Esophagus squamous epithelium (tissue), 4 donors: ENCODE measurements at regions not wholly inside any gene's neighbourhood (a gene's known extent, or its start where the extent isn't known, plus 50 kb on each side); places are given as distances from the start of the nearest gene placed in this dataset.

Experiments
- POLR2A ChIP-seq, 4 donors: fragments of 450-650 bp; IDR thresholded peaks; one replicate each; pipeline ENCODE4 v1.6.1; 2017; ENCODE audit warnings: antibody characterized with exemption in 4 of 4, mild to moderate bottlenecking in 4 of 4, moderate library complexity in 3 of 4
- TF ChIP-seq, protein P1 (sequence below), 6 experiments: fragments of 450-650 bp in 4 of 6; fragments of 200-600 bp in 2 of 6; sonication (generic) in 2 of 6; IDR thresholded peaks; one replicate each; pipeline ENCODE4 v1.5.1; 2016 to 2019; ENCODE audit warnings: antibody characterized with exemption in 6 of 6, mild to moderate bottlenecking in 4 of 6, moderate library complexity in 4 of 6

DNA sequence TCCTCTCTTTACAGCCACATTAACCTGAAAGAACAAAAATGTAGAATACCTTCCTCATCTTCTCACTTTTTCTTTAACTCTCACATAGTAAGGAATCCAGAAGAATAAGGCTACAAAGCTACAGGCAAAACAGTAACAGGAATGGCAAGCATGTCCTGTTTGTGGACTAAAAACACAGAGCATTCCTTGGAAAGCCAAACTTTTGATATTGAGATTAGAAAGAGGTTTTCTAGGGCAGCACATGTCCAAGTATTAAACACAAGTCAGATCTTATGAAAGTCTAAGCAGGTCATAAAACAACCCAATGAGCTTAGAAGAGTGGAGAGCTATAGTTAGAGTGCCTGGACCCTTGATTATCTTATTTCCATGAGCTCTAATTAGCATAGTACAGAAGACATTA, 58.2 kb upstream of the FAM9C start:
- TF ChIP-seq, protein P1, sequence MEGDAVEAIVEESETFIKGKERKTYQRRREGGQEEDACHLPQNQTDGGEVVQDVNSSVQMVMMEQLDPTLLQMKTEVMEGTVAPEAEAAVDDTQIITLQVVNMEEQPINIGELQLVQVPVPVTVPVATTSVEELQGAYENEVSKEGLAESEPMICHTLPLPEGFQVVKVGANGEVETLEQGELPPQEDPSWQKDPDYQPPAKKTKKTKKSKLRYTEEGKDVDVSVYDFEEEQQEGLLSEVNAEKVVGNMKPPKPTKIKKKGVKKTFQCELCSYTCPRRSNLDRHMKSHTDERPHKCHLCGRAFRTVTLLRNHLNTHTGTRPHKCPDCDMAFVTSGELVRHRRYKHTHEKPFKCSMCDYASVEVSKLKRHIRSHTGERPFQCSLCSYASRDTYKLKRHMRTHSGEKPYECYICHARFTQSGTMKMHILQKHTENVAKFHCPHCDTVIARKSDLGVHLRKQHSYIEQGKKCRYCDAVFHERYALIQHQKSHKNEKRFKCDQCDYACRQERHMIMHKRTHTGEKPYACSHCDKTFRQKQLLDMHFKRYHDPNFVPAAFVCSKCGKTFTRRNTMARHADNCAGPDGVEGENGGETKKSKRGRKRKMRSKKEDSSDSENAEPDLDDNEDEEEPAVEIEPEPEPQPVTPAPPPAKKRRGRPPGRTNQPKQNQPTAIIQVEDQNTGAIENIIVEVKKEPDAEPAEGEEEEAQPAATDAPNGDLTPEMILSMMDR (IDR thresholded peaks at IDR 0.05) = no peak
- TF ChIP-seq POLR2A (IDR thresholded peaks at IDR 0.05) = no peak
